K562 (cell line): ENCODE measurements at regions not wholly inside any gene's neighbourhood (a gene's known extent, or its start where the extent isn't known, plus 50 kb on each side); places are given as distances from the start of the nearest gene placed in this dataset.

Source experiments
- CBX3 ChIP-seq, 2 experiments: IDR thresholded peaks; 1 replicate in 1 of 2; 2 replicates in 1 of 2; pipeline ENCODE4 v1.6.1; 2012; ENCODE audit warnings: inconsistent platforms in 2 of 2, low read length in 2 of 2, borderline replicate concordance in 1 of 2, control low read depth in 1 of 2
- CTCF ChIP-seq, 3 experiments: IDR thresholded peaks in 2 of 3; conservative IDR thresholded peaks in 1 of 3; 2 replicates each; pipeline ENCODE4 v1.5.1; 2011 to 2012; ENCODE audit warnings: low read length in 3 of 3, mild to moderate bottlenecking in 3 of 3, control low read depth in 2 of 3, improper control_type of control experiment in 1 of 3, inconsistent platforms in 1 of 3, low read depth in 1 of 3, mixed read lengths in 1 of 3, moderate library complexity in 1 of 3; ENCODE audit not compliant: insufficient read depth in 2 of 3
- ETV5 ChIP-seq: sonication (generic); formaldehyde crosslinking; IDR thresholded peaks from 2 replicates; pipeline ENCODE4 v1.4.0; 2020; ENCODE audit warnings: low read depth, mild to moderate bottlenecking, missing genetic modification reagents
- HNRNPLL ChIP-seq: fragments of 200-400 bp; formaldehyde crosslinking; IDR thresholded peaks from 2 replicates; pipeline ENCODE4 v1.6.1; 2017; ENCODE audit warnings: low read length, low read depth, mild to moderate bottlenecking; ENCODE audit not compliant: poor library complexity, severe bottlenecking
- RAD21 ChIP-seq, 2 experiments: fragments of 250-450 bp in 1 of 2; fragments of 450-650 bp in 1 of 2; sonication (Bioruptor Pico) in 1 of 2; formaldehyde crosslinking in 1 of 2; IDR thresholded peaks in 1 of 2; conservative IDR thresholded peaks in 1 of 2; 2 replicates each; pipeline versions ENCODE4 v1.4.0 to v1.8.0; 2020 to 2022; ENCODE audit warnings: mild to moderate bottlenecking in 2 of 2, moderate library complexity in 1 of 2
- ZFP36 ChIP-seq: fragments of 150-350 bp; IDR thresholded peaks from 2 replicates; pipeline ENCODE4 v1.6.1; 2018; ENCODE audit warnings: low read length, low read depth; ENCODE audit not compliant: partially characterized antibody
- ZNF239 ChIP-seq: fragments of 250-450 bp; sonication (Bioruptor Pico); IDR thresholded peaks from 2 replicates; pipeline ENCODE4 v1.4.0; 2020; ENCODE audit warnings: mild to moderate bottlenecking
- ZNF431 ChIP-seq: sonication (generic); formaldehyde crosslinking; IDR thresholded peaks from 2 replicates; pipeline ENCODE4 v1.8.0; 2022; ENCODE audit warnings: mild to moderate bottlenecking, missing genetic modification reagents
- TF ChIP-seq, protein P1 (sequence below), 2 experiments: fragments of 450-650 bp in 1 of 2; sonication (generic) in 1 of 2; formaldehyde crosslinking in 1 of 2; IDR thresholded peaks; 2 replicates each; pipeline versions ENCODE4 v1.7.1 to v1.9.0; 2016 to 2022; ENCODE audit warnings: inconsistent platforms in 1 of 2, mild to moderate bottlenecking in 1 of 2, missing genetic modification reagents in 1 of 2
- TF ChIP-seq, protein P2 (sequence below): fragments of 450-650 bp; formaldehyde crosslinking; IDR thresholded peaks from 2 replicates; pipeline ENCODE4 v1.4.0; 2022; ENCODE audit warnings: missing genetic modification characterization
- TF ChIP-seq, protein P3 (sequence below), 2 experiments: fragments of 450-650 bp in 1 of 2; sonication (generic) in 1 of 2; formaldehyde crosslinking in 1 of 2; IDR thresholded peaks in 1 of 2; conservative IDR thresholded peaks in 1 of 2; 2 replicates each; pipeline versions ENCODE4 v1.6.1 to v1.8.1; 2016 to 2023; ENCODE audit warnings: mild to moderate bottlenecking in 2 of 2, moderate library complexity in 2 of 2, inconsistent platforms in 1 of 2, missing genetic modification reagents in 1 of 2

DNA sequence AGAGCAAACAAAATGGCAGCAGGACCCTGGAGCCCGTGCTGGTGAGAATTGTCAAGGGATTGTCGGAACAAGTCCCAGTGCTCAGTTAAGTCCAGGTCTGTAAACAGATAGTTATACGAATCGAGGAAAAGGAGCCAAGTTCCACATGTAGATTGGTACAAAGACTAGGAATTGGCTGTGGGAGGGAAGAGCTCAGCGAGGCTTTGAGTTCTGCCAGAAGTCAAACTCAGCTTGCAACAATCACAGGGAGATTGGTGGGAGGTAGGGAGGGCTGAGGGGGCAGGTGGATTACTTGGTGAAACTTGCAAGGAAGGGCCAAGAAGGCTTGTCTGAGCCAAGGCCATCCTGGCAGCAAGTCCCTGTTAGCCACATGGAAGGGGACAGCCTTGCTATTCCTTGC, 217.8 kb upstream of the ARL4C start:
- TF ChIP-seq HNRNPLL = no peak
- no peak for TF ChIP-seq CTCF (IDR thresholded peaks at IDR 0.05 in 2 of 3, conservative IDR thresholded peaks at IDR 0.05 in 1 of 3; ENCODE audit: insufficient read depth in 2 of 3, low read depth in 1 of 3, low read length in 3 of 3)
- TF ChIP-seq, protein P1, sequence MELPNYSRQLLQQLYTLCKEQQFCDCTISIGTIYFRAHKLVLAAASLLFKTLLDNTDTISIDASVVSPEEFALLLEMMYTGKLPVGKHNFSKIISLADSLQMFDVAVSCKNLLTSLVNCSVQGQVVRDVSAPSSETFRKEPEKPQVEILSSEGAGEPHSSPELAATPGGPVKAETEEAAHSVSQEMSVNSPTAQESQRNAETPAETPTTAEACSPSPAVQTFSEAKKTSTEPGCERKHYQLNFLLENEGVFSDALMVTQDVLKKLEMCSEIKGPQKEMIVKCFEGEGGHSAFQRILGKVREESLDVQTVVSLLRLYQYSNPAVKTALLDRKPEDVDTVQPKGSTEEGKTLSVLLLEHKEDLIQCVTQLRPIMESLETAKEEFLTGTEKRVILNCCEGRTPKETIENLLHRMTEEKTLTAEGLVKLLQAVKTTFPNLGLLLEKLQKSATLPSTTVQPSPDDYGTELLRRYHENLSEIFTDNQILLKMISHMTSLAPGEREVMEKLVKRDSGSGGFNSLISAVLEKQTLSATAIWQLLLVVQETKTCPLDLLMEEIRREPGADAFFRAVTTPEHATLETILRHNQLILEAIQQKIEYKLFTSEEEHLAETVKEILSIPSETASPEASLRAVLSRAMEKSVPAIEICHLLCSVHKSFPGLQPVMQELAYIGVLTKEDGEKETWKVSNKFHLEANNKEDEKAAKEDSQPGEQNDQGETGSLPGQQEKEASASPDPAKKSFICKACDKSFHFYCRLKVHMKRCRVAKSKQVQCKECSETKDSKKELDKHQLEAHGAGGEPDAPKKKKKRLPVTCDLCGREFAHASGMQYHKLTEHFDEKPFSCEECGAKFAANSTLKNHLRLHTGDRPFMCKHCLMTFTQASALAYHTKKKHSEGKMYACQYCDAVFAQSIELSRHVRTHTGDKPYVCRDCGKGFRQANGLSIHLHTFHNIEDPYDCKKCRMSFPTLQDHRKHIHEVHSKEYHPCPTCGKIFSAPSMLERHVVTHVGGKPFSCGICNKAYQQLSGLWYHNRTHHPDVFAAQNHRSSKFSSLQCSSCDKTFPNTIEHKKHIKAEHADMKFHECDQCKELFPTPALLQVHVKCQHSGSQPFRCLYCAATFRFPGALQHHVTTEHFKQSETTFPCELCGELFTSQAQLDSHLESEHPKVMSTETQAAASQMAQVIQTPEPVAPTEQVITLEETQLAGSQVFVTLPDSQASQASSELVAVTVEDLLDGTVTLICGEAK (IDR thresholded peaks at IDR 0.05) = no peak
- TF ChIP-seq, protein P1 (CRISPR knock-in tag; IDR thresholded peaks at IDR 0.05) = no peak
- TF ChIP-seq, protein P2, sequence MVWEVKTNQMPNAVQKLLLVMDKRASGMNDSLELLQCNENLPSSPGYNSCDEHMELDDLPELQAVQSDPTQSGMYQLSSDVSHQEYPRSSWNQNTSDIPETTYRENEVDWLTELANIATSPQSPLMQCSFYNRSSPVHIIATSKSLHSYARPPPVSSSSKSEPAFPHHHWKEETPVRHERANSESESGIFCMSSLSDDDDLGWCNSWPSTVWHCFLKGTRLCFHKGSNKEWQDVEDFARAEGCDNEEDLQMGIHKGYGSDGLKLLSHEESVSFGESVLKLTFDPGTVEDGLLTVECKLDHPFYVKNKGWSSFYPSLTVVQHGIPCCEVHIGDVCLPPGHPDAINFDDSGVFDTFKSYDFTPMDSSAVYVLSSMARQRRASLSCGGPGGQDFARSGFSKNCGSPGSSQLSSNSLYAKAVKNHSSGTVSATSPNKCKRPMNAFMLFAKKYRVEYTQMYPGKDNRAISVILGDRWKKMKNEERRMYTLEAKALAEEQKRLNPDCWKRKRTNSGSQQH = no peak
- TF ChIP-seq ZFP36 = no peak
- no peak for TF ChIP-seq ZNF239 (CRISPR knock-in tag)
- no peak for TF ChIP-seq ETV5 (CRISPR knock-in tag)
- TF ChIP-seq RAD21 (CRISPR knock-in tag; conservative IDR thresholded peaks at IDR 0.05 in 1 of 2, IDR thresholded peaks at IDR 0.05 in 1 of 2) = no peak
- TF ChIP-seq, protein P3, sequence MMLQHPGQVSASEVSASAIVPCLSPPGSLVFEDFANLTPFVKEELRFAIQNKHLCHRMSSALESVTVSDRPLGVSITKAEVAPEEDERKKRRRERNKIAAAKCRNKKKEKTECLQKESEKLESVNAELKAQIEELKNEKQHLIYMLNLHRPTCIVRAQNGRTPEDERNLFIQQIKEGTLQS (IDR thresholded peaks at IDR 0.05) = no peak
- TF ChIP-seq, protein P3 (CRISPR knock-in tag; conservative IDR thresholded peaks at IDR 0.05) = no peak
- TF ChIP-seq ZNF431 = no peak
- no peak for TF ChIP-seq CBX3 (IDR thresholded peaks at IDR 0.05; ENCODE audit: borderline replicate concordance in 1 of 2, low read length in 2 of 2)
